ENCODE measurements at regions not wholly inside any gene's neighbourhood (a gene's known extent, or its start where the extent isn't known, plus 50 kb on each side); places are given as distances from the start of the nearest gene placed in this dataset.

DNA sequence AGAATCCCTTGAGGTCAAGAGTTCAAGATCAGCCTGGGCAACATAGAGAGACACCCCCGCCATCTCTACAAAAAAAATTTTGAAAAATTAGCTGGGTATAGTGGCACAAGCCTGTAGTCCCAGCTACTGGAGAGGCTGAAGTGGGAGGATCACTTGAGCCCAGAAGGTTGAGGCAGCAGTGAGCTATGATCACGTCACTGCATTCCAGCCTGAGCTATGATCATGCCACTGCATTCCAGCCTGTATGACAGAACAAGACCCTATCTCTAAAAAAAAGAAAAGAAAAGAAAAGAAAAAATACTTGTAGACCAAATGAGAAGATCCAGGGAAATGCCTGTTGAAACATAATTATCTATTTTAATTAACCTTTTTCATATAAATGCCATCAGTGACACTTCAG, 93.8 kb upstream of the MDM1 start (continued):
- TF ChIP-seq, protein P1, sequence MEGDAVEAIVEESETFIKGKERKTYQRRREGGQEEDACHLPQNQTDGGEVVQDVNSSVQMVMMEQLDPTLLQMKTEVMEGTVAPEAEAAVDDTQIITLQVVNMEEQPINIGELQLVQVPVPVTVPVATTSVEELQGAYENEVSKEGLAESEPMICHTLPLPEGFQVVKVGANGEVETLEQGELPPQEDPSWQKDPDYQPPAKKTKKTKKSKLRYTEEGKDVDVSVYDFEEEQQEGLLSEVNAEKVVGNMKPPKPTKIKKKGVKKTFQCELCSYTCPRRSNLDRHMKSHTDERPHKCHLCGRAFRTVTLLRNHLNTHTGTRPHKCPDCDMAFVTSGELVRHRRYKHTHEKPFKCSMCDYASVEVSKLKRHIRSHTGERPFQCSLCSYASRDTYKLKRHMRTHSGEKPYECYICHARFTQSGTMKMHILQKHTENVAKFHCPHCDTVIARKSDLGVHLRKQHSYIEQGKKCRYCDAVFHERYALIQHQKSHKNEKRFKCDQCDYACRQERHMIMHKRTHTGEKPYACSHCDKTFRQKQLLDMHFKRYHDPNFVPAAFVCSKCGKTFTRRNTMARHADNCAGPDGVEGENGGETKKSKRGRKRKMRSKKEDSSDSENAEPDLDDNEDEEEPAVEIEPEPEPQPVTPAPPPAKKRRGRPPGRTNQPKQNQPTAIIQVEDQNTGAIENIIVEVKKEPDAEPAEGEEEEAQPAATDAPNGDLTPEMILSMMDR (IDR thresholded peaks at IDR 0.05 in 2 of 3, conservative IDR thresholded peaks at IDR 0.05 in 1 of 3; ENCODE audit: borderline replicate concordance in 1 of 3, insufficient read depth in 1 of 3, low read depth in 2 of 3, low read length in 2 of 3) = no peak
- TF ChIP-seq, protein P2, sequence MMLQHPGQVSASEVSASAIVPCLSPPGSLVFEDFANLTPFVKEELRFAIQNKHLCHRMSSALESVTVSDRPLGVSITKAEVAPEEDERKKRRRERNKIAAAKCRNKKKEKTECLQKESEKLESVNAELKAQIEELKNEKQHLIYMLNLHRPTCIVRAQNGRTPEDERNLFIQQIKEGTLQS (IDR thresholded peaks at IDR 0.05) = no peak
- no peak for TF ChIP-seq YY1 (IDR thresholded peaks at IDR 0.05; ENCODE audit: extremely low read depth, insufficient replicate concordance, low read depth, low read length)
- no peak for TF ChIP-seq CEBPB (IDR thresholded peaks at IDR 0.05; ENCODE audit: low read depth)
- TF ChIP-seq CBX3 (IDR thresholded peaks at IDR 0.05; ENCODE audit: low read depth) = no peak
- TF ChIP-seq FOSL1 (IDR thresholded peaks at IDR 0.05; ENCODE audit: low read depth) = no peak
- no peak for TF ChIP-seq ELF1 (IDR thresholded peaks at IDR 0.05; ENCODE audit: borderline replicate concordance, low read depth)
- TF ChIP-seq EGR1 (IDR thresholded peaks at IDR 0.05; ENCODE audit: low read depth) = no peak
- no peak for TF ChIP-seq TCF7L2 (IDR thresholded peaks at IDR 0.05; ENCODE audit: borderline replicate concordance, extremely low read depth, insufficient read depth, insufficient read length)
- TF ChIP-seq EZH2phosphoT487 (IDR thresholded peaks at IDR 0.05; ENCODE audit: borderline replicate concordance) = no peak
- no peak for TF ChIP-seq POLR2A (IDR thresholded peaks at IDR 0.05; ENCODE audit: borderline replicate concordance, extremely low read depth, insufficient read depth, insufficient read length)

DNA sequence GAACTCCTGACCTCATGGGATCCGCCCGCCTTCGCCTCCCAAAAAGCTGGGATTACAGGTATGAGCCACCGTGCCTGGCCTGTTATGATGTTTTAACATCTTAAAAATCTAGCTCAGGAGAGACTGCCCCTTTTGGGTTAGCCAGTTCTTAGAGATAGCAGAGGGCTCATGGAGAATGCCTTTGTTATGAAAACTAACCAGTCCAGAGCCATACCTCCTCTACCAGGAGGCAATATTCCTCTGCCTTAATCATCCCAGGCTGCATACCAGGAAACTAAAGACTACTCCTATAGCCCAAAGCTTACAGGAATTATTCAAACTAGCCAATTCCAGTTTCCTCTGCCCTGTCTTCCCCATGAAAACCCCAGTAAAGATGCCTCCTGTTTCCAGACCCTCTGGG, 96.0 kb upstream of the MDM1 start:
- H3K4me3 ChIP-seq (replicated peaks in 1 of 2; ENCODE audit: low read depth in 1 of 2, low read length in 2 of 2) = no peak overlapping the region
- H3K9me3 ChIP-seq (ENCODE audit: control insufficient read depth in 1 of 2, insufficient read depth in 1 of 2, low read depth in 1 of 2, low read length in 2 of 2) = no peaks in the 10 kb centered on the region
- H3K4me1 ChIP-seq (ENCODE audit: control insufficient read depth in 1 of 2, insufficient read depth in 2 of 2, low read length in 2 of 2) = no peaks in the 10 kb centered on the region
- no peaks in the 10 kb centered on the region for H3K9me2 ChIP-seq (ENCODE audit: insufficient read depth)
- no TSS peak for BruUV-seq (replicated peaks)
- H3K4me2 ChIP-seq (ENCODE audit: low read length) = no peak overlapping the region
- H3K79me2 ChIP-seq (ENCODE audit: insufficient read depth, low read length) = no peaks in the 10 kb centered on the region
- ChIA-PET CTCF (no interaction called here), POLR2A (no interaction called here), RAD21 (ENCODE audit: low non-redundant PET in 1 of 2, low total read pairs in 2 of 2, uncharacterized antibody in 2 of 2, unreplicated experiment in 2 of 2) (no interaction called here)
- TF ChIP-seq, protein P3, sequence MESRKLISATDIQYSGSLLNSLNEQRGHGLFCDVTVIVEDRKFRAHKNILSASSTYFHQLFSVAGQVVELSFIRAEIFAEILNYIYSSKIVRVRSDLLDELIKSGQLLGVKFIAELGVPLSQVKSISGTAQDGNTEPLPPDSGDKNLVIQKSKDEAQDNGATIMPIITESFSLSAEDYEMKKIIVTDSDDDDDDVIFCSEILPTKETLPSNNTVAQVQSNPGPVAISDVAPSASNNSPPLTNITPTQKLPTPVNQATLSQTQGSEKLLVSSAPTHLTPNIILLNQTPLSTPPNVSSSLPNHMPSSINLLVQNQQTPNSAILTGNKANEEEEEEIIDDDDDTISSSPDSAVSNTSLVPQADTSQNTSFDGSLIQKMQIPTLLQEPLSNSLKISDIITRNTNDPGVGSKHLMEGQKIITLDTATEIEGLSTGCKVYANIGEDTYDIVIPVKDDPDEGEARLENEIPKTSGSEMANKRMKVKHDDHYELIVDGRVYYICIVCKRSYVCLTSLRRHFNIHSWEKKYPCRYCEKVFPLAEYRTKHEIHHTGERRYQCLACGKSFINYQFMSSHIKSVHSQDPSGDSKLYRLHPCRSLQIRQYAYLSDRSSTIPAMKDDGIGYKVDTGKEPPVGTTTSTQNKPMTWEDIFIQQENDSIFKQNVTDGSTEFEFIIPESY (IDR thresholded peaks at IDR 0.05; ENCODE audit: extremely low read depth, insufficient replicate concordance, low read length) = no peak
- H2AFZ ChIP-seq (ENCODE audit: low read depth, low read length, poor library complexity, severe bottlenecking) = no peak overlapping the region
- ATAC-seq (no peak), DNase-seq (ENCODE audit: low read depth, low spot score) (no peak)
- no peaks in the 10 kb centered on the region for H3K36me3 ChIP-seq (ENCODE audit: control insufficient read depth in 1 of 2, insufficient read depth in 2 of 2, low read length in 2 of 2)
- no peaks in the 10 kb centered on the region for H4K20me1 ChIP-seq (ENCODE audit: insufficient read depth)
- H3K27me3 ChIP-seq (ENCODE audit: insufficient read depth, low read length) = no peaks in the 10 kb centered on the region
- no peak overlapping the region for H3K27ac ChIP-seq (ENCODE audit: low read depth, low read length)
- H3K9ac ChIP-seq (ENCODE audit: low read length) = no peak overlapping the region
- intact Hi-C loops (cut with micrococcal nuclease) = no loop called here
